ENCODE measurements at regions not wholly inside any gene's neighbourhood (a gene's known extent, or its start where the extent isn't known, plus 50 kb on each side); places are given as distances from the start of the nearest gene placed in this dataset.
A peak's percentile ranks its signal among the peaks of the same experiment; 100 is the strongest.
"Not testable (repeated sequence)": the region's sequence is repeated elsewhere in the genome, so short reads cannot be mapped to it uniquely, and the experiment has no call there.

- no peak for DNase-seq
Observed at GRCh38 chr22:22717664-22718063, 73.2 kb downstream of the GGTLC2 start.

DNA sequence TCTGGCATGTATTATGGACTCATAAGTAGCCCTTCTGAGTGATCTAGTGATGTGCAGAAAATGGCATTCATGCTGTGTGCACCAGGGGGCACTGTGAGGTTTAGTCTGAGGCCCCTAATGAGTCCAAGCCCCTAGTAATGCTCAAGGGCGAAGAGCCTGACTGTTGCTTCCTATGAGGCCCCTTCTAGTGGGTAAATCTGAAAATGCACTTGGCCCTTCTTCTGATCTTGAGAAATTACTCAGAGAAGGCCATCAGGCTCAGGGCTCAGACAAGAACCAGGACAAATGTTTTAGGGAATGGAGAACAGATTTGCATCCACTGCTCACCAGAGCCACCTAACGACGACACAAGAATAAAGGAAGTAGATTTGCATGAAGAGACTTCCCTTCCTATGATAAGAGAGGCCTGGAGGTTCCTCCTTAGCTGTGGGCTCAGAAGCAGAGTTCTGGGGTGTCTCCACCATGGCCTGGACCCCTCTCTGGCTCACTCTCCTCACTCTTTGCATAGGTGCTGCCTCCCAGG lies 75.8 kb downstream of the GGTLC2 start:
- peak; percentile 33 for DNase-seq

DNA sequence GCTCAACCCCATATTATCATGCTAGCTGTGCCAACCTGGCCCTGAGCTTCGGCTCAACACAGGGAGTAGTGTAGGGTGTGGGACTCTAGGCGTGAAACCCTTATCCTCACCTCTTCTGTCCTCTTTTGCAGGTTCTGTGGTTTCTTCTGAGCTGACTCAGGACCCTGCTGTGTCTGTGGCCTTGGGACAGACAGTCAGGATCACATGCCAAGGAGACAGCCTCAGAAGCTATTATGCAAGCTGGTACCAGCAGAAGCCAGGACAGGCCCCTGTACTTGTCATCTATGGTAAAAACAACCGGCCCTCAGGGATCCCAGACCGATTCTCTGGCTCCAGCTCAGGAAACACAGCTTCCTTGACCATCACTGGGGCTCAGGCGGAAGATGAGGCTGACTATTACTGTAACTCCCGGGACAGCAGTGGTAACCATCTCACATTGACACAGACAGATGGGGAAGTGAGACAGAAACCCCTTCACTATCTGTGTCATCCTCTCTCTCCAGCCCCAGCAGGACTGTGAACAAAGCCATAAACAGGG lies 76.4 kb downstream of the GGTLC2 start:
- DNase-seq = no peak

- no peak for DNase-seq
Observed at GRCh38 chr22:22721681-22722354, 77.4 kb downstream of the GGTLC2 start.

DNA sequence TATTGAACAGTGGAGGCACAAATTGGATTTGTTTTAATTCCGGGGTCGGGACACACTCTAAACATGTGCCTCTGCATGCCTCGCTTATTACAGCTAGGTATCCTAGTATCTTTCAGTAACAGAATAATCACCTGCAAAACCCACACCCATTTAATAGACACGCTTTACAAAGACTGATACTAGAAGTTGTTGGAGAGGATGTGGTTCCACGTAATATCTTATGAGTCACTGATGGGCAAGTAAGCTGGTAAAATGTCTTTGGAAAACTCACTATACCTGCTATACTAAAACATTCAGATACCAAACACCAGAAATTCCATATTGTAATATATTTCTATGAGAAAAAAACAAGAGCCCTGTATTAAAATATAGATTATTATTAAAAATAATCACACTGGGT lies 84.0 kb downstream of the GGTLC2 start:
- DNase-seq = no peak

DNA sequence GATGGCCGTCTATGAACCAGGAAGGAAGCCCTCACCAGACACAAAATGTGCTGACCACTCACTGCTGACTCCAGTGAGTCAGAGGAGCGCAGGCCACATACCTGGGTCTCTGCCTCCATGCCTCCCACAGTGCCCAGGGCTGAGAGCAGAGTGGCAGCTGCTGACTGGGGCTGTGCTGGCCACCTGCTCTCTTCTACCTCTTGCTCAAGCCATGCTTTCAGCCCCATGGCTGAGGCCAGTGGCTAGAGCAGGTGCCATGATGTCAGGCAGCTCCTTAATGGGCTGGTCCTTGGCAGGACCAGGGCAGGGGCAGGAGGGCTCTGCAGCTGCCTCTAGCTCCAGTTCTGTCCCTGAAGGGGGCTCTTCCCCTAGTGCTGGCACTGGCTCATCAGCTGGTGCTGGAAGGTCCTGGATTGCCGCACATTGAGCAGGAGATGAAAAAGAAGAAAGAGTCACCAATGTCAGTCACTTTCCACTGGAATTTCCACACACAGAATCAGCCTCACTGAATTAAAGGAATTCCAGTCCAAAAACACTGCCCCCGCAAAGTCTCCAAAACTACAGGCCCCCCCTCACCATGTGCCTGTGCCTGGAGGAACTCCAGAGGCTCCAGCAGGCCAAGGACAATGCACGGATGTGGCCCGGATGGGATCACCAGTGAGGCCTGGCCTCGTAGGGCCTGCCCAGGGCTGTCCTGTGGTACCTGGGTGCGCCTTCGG lies 86.4 kb downstream of the GGTLC2 start:
- no peak for DNase-seq

- DNase-seq = no peak
Observed at GRCh38 chr22:22731374-22731676, 86.9 kb downstream of the GGTLC2 start.

DNA sequence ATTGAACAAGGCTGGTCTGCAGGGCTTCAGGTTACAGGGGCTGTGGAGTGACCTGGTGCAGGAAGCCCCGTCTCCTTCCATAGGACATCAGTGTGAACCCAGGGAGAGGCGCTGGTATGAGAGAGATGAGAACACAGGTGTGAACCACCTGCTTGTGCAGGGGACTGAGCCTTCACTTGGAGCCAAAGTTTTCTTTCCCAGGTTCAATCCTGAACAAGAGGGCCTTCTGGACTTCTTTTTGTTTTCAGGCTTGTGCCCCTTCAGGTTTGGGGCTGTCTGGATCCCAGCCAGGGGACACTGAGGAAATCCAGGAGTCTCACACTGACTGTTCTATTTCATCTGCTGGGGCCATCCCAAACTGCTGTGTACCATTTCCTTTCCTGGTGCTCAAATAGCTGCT lies 88.6 kb downstream of the GGTLC2 start:
- DNase-seq = not testable (repeated sequence)

DNA sequence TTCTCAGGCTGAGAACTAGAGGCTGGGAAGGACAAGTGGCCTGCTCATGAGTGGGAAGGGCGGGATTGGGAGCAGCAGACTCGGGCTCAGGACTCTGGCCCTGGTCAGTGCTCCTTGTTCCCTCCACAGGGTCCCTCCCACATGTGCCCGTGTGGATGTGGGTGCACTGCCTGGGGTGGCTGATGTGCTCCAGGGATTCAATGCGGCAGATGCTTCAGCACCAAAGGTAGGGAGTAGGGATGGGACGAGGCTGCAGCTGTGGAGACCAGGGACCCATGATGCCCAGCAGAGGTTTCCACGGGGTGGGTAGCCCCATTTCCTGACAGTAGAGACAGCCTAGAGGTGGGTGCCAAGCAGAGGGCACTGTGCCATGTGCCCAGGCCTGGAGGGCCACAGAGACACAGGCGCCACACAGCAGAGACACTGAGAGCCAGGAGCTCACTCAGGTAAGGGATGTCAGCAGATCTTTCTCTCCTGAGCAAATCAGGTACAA lies 89.5 kb downstream of the GGTLC2 start:
- no peak for DNase-seq

DNA sequence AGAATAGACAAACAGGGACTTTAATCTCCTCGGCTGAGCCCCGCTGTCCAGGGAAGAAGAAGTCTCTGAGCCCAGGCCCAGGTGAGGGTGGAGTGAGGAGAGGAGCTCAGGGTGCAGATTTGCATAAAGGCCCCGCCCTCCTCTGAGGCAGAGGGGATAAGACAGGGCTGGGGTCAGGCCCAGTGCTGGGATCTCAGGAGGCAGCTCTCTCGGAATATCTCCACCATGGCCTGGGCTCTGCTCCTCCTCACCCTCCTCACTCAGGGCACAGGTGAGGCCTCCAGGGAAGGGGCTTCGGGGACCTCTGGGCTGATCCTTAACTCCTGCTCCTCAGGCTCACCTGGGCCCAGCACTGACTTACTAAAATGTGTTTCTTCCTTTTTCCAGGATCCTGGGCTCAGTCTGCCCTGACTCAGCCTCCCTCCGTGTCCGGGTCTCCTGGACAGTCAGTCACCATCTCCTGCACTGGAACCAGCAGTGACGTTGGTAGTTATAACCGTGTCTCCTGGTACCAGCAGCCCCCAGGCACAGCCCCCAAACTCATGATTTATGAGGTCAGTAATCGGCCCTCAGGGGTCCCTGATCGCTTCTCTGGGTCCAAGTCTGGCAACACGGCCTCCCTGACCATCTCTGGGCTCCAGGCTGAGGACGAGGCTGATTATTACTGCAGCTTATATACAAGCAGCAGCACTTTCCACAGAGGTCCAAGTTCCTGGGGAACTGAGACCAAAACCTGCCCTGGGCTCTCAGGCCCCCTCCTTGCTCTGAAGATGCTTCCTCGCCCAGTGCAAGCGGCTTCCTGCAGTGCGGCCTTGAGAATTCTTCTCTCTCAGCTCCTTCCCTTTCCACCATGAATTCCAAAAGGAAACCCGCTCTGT lies 90.2 kb downstream of the GGTLC2 start:
- not testable (repeated sequence) for DNase-seq

- DNase-seq = not testable (repeated sequence)
Observed at GRCh38 chr22:22735276-22735675, 90.9 kb downstream of the GGTLC2 start.

- no peak for DNase-seq
Observed at GRCh38 chr22:22735695-22736611, 91.5 kb downstream of the GGTLC2 start.

DNA sequence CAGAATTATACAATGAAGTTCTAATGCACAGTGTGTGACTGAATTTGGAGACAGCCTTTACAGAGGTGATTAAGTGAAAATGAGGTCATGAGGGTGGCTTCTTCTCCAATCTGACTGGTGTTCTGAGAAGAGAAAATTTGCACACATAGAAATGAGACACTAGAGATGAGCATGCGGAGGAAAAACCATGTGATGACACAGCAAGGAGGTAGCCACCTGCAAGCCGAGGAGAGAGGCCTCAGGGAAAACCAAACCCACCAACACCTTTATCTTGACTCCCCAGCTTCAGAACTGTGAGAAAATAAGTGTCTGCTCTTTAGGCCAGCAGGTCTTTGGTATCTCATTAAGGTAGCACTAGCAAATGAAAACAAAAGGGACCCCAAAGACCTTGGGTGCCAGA lies 93.2 kb downstream of the GGTLC2 start:
- DNase-seq = no peak

- DNase-seq = no peak
Observed at GRCh38 chr22:22738959-22739585, 94.7 kb downstream of the GGTLC2 start.

- DNase-seq = no peak
Observed at GRCh38 chr22:22740560-22741276, 96.3 kb downstream of the GGTLC2 start.

DNA sequence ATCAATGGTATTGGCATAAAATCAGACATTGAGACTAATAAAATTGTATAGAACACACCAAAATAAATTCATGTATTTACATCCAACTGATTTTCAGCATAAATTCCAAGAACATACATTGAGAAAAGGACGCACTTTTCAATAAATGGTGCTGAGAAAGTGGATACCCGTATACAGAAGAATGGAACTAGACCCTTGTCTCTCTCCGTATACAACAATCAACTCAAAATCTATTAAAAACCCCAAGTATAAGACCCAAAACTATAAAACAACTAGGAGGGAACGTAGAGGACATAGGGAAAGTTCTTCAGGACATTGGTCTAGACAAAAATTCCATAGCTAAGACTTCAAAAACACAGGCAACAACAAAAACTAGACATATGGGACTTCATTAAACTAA lies 97.4 kb downstream of the GGTLC2 start:
- no peak for DNase-seq

- no peak for DNase-seq
Observed at GRCh38 chr22:22742641-22743040, 98.2 kb downstream of the GGTLC2 start.

- DNase-seq = no peak
Observed at GRCh38 chr22:22743128-22743760, 98.8 kb downstream of the GGTLC2 start.

GRCh38 chr22:22744412-22745224 lies 100.2 kb downstream of the GGTLC2 start:
- no peak for DNase-seq
